NCI-H526 treated with DMSO at 0.1 percent for 48 hours (cell line): ENCODE measurements at regions not wholly inside any gene's neighbourhood (a gene's known extent, or its start where the extent isn't known, plus 50 kb on each side); places are given as distances from the start of the nearest gene placed in this dataset.
A peak's percentile ranks its signal among the peaks of the same experiment; 100 is the strongest.

ENCODE experiments used
- DNase-seq: peaks from one replicate; lab custom pipeline; 2025; lab: John Stamatoyannopoulos, UW

DNA sequence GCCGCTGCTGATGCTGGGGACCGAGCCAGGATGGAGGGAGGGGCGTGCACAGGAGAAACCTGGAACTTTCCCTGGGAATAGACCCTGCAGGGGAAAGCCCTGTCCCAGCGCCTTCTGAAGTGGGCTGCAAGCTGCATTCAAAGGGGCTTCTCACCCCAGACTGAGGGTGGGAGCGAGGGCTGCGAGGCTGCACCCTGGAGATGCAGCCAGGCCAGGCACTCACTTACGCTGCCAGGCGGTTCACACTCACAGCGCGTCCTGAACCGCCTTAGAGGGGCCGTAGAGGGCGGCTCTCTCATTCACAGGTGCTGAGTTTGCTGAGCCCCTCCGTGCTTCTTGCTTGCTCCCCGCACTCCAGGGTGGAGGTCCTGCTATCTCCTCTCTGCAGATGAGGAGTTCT, 208.5 kb upstream of the C14orf180 start:
- no peak for DNase-seq

DNA sequence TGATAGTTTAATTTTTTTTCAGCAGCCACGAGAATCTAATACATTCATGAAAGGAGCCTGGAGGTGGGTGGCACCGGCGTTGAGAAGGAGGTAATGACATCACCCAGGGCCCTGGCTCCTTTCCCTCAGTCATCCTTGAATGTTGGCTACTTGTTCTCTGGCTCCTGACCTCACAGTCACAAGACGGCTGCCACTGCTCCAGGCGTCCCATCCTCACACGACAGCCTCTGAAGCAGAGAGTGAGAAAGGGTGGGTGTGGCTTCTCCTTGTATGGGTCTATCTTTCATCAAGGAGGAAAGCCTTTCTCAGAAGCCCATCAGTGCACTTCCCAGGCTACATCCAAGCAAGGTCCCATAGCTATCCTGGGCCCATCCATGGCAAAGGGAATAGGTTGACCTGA, 207.6 kb upstream of the C14orf180 start:
- DNase-seq = no peak

DNA sequence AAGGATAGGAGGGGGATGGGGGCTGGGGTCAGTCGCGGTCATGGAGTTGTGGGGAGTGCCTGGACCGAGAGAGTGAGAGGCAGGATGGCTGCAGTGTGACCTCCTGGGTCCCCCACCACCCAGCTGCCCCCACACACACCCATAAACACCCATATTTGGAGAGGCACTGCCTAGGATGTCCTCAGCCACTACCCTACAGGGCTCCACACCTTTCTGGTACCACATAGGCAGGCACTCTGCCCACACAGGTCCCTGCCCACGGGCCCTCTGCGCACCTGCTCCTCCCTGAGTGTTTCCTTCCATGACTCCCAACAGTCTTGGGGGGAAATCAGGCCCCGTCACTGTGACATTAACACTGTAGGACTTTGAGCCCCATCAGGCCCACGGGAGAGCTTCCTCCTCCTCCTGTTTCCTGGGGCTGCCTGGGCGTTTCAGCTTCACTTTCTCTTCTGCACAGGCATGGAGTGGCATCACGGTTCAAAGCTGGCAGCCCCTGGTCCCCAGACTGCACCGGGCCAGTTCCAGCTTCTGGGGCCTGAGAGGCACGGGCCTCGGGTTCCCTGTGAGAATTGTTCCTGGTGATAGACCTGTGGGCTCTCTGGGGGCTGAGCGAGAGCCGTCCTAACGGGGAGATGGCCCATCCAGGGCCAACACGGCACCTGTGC, 207.0 kb upstream of the C14orf180 start:
- DNase-seq = no peak

DNA sequence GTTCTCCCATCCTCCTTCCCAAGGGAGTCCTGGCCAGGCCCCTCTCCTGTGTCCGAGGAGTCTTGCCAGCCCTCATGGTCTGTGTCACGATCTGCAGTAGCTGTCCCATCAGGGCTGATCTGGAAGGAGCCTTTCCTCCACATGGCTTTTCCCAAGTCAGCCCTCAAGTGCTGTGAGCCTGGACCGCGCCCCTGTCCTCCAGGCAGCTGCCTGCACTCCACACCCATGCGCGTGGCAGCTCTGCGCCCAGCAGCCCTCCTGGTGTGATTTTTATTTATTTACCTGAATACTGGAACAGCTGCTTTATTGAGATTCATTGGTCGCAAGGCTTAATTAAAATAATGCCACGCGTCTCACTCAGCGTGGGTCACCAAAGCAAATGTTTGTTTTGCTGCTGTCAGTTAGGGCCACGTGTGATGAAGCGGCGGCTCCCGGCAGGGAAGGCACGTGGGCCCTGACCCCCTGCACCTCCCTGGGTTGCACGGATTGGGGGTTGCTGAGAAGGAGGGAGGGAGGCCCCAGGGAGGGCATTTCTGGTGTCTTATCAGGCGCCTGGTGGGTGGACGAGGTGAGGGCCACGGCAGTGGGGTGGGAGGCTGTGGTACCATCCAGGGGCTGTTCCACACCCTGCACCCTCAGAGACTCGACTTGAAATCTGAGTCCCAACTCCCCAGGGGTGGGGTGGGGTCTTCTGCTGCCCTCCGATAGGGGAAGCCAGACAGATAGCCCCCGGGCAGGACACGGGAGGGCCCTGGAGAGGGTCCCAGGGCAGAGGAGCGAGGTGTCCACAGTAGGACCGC, 206.3 kb upstream of the C14orf180 start:
- no peak for DNase-seq

DNA sequence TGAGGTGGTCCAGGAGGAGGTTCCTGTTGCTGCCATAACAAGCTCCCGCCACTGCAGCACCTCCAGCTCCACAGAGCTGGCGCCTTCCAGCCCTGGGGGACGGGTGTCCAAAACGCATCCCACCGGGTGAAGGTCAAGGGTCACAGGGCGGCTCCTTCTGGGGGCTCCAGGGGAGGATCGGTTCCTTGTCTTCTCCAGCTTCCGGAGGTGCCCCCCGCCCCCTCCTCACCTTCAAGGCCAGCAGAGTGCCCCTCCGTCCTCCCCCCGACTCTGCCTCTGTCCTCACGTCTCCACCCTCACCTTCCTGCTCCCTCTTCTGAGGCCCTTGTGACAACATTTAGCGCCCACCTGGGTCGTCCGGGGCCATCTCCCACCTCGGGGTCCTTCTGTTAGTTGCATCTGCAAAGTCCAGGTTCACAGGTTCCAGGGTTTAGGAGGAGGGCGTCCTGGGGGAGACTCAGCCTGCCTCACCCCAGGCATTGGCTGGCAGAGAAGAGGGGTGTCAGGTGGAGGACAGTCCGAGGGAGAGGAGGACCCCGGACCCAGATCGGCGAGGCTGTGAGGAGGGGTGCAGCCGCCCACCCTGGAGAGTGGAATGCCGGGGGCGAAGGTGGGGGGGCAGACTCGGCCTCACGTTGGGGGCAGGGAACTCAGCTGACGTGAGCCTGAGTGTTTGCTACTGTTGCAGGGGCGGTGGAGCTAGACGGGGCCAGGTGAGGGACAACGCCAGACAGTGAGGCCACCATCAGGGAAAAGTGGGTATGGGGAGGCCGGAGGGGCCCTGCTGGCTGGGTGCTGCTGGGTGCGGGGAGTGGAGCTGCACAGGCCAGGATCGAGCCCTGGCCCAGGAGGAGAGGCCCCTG, 205.5 kb upstream of the C14orf180 start:
- no peak for DNase-seq

DNA sequence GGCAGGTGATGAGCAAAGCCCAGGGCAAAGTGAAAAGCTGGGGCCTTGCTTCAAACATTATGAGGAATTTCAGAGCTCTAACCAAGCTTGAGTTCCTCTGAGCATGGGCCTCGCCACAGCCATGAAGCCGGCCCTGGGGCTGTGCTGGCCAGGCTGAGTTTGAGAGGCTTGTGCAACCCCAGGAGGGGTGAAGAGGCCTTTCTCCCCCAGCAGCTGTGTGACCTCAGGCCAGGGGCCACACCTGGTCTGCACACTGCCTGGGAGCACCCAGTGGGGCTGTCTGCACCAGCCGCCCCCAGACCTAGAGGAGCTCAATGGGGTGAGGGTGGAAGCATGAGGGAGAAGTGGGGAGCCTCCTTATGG, 204.9 kb upstream of the C14orf180 start:
- no peak for DNase-seq

DNA sequence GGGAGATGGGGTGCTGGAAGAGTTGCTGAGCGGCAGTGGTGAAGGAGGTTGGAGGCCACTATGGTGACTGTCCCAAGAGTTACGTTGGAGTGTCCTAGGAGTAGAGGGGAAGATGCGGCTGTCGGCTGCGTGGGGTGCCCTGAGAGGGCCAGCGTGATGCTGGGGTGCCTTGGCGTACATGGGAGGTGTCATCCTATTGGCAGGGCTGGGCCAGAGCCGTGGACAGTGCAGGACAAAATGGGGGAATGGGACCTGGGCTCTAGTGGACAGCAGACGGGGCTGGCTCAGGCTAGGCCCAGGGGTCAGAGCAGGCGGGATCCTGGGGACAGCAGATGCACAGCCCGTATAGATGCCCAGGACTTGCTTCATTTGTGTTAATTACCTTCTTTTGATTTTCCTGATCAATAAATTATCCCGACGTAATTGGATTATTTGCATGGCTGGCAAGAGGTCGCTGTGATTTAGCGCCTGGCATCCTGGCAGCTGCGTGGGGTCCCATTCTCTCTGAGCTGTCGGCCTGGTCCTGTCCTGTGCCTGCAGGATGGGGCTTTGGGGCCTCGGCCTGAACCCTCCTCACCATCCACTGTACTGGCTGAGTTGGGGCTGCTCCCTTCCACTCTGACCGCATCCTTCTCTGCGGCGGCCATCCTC, 203.9 kb upstream of the C14orf180 start:
- no peak for DNase-seq

DNA sequence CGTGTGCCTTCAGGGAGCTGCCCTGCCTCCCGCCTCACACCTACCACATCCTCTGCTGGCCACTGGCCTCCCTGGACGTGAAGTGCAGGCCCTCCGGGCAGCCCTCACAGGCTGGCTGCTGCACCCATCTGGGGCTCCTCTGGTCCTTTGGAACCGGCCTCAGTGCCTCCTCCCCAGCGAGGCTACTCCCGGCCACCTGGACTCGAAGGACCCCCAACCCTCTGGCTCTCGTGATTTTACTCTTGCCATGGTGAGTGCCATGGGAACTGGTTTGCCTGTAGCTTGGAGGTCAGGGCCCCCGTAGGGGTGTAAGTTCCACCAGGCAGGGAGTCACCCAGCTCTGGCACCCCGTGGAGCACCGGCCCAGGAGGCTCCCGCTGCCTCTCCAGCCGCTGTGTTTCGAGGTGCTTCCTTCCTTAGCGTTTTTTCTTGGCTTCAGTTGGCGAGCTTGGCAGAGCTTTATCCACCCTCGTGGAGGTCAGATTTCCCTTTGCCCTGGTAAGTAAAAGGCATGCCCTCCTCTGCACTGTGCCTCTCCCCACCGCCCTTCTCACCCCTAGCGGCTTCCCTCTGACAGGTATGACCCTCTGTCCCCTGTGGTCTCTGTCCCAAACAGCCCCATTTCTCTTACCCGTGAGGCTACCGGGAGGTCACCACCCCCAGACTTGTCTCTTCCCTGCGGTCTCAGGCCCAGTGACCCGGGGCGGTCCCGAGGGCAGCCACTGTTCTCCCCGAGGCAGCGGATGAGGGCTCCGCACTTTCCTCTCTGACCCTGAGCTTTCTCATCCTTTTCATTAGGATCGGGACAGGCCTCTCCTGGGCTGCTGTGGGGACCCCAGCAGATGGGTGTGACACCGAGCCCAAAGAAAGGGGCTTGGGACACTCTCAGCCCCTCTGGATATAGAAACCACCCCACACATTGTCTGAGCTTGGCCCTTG, 203.1 kb upstream of the C14orf180 start:
- DNase-seq = no peak

DNA sequence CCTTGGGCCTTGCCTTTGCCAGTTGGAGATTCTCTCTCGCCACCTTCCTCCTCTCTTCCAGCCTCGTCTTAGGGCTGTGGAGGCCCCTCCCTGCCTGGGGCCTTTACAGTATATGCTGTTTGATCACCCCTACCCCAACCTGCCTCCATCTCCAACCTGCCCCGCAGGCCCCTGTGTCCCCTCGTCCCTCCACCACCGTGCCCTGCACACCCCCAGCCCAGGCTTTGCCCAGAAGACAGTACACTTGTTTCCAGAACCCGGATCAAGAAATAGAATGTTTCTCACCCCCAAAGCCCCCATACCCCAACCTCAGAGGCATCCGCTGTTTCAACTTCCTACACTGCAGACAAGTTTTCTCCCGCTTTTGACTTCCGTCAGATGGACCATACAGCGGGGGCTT, 202.3 kb upstream of the C14orf180 start:
- no peak for DNase-seq

DNA sequence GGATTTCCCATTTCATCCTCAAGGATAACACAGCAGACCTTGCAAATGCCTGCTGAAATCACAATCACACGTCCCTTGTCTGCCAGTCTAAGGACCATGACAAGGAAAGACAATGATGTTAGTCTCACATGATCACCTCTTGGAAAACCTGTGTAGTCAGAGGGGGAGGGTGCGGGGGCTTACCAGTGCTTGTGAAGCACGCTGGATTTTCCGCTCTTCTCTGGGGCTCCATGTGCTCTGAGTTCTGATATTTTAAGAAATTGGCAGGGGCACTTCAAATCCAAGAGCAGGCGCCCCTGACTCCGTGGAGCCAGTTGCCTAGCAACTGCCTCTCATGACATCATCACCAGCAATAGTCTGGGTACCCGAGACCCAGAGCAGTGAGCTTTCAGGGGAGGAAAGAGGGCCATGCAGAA, 200.9 kb upstream of the C14orf180 start:
- DNase-seq = no peak

DNA sequence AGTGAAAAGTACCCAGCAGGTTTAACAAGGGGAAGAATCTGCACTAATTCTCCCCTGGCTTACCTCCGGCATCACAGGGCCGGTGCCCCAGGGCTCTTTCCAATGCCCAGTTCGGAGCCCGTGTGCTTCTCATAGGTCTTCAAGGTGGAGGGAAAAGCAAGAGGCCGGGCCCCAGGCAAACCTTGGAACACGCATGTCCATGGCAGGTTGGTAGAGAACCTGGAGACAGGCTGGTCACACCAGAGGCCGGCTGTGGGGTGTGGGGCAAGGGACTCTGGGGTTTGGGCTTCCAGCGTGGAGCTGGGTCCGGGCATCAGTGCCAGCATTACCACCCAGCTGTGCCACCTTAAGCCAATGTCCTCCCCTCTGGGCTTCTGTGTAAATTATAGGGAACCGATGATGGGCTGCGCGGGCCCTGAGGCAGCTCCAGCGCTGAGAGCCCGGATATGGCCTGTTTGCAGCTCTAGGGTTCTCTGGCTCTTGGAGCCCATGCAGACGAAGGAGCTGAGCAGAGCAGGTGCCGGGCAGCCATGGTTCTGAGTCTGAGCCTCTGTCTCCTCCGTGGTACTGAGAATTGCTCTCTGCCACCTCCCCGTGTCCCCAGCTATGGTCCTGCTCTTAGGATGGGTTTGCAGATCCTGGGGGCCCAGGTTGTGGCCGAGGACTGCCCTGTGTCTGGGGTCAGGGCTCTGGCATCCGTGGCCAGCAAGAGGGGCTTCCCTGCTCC, 197.0 kb upstream of the C14orf180 start:
- no peak for DNase-seq

DNA sequence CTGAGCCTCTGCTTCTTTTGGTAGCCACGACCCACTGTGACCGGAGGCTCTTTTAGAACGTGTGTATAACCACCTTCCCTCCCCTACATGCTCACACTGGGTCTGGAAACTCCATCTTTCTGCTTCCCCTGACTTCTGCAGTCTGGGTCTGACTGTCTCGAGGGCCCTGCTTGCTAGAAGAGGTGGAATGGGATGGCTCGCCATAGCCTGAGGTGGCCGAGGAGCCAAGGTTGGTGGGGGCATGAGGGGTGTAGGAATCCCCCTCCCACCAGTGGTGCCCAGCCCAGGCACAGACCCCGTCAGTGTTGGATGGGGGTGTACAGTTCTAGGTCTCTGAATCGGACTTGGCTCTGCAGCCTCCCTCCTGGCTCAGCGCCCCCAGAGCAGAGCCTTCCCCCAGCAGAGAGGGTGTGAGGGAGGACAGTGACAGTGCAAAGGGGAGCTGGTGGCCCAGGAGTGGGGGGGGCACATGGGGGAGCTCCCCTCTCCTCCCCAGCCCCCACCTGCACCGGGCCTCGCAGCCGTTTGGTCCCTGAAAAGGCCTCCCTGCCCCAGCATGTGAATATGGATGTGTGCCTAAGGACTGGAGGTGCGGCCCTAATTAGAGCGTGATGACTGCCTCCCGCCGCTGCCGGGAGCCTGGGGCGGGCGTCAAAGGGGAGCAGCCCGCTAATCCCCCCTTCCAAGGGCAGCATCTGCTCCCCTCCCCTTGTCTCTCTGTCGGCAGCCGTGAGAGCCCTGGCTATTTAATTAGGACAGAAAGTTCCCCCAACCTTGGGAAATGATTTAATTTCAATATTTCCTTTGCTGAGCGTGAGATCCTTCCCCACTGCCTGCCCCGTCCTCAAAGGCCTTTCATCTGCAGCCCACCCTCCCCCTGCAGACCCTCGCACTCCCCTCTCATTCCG, 196.2 kb upstream of the C14orf180 start:
- DNase-seq = no peak

DNA sequence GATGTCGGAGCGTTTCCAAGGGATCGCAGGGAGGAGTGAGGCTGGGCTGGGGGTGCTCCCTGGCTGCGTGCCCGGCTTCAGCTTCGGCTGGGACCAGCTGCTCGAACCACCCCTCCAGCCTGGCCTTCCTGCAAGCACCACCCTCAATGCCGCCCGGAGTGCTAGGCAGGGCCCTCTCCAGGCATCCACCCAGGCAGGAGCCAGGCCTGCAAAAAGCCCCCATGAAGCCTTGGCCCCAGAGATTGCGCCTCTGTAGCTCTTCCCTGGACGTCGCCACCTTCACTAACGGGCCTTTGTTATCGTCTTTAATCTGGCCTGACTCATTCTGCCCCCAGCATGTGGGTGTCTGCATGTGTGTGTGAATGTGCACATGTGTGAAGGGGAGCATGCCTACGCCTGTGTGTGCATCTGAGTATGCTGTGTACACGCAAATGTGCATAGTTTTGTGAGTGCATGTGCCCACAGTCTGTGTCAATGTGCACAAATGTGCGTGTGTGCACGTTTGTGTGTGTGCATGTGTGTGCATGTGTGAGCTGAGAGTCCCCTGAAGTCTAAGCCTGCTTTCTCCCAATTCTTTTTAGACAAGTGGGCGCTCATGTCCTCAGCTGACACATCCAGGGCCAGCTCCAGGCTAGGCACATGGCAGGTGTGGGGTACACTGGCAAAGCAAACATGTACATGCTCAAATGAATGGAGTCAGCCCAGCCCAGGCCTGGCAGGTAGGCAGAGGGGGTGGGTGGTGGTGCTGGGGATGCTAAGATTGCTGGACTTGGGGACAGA, 195.4 kb upstream of the C14orf180 start:
- DNase-seq = no peak

DNA sequence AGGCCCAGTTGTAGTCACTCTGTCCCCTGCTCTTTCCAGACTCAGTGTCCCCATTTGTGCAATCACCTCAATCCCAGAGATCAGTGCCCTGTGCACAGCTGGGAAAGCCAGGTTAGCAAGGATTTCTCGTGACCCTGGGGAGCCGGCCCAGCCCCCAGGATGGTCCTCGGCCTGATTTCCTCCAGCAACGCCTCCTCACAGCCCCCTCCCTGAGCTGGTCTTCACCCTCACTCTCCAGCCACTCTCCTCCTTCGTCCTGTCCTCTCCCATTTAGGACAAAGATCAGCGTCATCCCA, 194.8 kb upstream of the C14orf180 start:
- DNase-seq = no peak

DNA sequence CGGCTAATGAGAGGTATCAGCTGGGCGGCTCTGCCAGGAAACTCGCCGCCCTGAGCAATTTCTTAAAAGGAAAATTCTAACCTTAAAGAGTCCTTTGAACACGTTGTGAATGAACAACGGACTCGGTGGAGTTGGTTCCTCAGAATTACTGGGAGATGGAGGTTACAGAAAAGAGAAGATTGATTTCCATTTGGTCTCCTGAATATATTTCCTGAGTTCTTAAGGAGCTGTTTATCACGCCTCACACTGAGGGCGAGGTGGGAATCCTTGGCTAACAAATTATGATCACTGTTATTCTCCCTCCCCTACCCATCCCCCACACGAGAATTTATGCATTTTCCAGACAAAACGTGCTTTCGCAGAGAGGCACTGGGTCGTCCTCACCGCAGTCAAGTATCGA, 194.5 kb upstream of the C14orf180 start:
- DNase-seq = no peak

DNA sequence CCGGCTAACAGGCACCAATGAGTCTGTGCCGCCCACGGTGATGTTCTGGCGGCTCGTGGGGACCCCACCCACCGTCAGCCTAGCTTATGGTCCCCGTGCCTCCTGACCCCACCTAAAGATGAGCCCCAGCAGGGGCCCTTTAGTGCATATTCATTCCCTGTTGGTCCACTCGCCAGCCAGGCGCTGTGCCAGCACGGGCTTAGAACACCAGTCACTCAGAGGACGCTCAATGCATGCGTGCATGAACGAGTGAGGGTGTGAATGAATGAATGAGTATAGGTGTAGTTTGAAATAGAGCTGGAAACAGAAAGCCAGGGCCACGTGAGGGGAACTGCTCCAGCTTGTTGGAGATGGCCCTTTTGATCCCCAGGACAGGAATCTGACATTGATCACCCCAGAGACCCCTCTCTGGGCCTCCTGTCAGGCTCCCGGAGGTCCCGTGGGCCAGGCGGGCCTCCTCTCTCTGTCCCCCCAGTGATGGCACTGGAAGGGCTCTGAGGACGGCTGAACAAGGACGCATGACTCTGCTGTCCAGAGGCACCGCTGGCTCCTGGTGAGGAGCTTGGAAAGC, 193.9 kb upstream of the C14orf180 start:
- DNase-seq = no peak

DNA sequence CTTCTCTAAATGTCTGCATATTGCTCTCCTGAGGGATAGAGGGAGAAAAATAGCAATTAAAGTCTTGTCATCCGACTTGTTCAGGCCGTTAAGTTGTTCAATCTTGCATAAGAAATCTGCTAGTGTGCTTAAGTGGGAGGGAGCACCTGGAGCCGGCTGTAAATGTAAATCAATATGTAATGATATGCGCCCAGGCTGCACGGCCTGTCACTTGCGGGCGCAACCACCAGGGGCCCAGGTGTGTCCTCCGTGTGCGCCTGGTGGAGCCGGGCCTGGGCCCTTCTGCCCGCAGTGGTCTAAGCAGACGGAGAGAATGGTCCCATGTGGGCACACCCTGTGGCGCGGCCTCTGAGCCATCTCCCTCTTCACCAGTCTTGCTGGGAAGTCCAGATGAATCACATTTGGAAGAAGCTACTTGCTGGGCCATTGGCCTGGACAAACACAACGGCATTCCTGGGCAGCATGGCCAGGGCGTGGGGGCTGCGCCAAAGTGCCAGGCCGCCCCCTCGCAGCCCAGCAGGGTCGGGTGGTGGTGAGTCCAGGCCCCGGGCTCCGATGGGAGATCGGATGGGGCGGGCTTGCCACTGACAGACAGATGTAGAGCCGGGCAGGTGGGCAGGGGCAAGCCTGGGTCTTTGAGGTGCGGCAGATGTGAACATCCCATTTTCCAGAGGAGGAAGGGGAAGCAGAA, 193.3 kb upstream of the C14orf180 start:
- peak; percentile 79 for DNase-seq
